ENCODE measurements at regions not wholly inside any gene's neighbourhood (a gene's known extent, or its start where the extent isn't known, plus 50 kb on each side); places are given as distances from the start of the nearest gene placed in this dataset.

- Histone ChIP-seq H3K14ac (ENCODE audit: insufficient read length) (no peak overlapping the region), H2BK12ac (ENCODE audit: low read depth, low read length) (no peak overlapping the region)
- POLR2A ChIA-PET (ENCODE audit: partially characterized antibody) = no interaction called here
Observed at GRCh38 chr7:67900456-67900855, 903.8 kb downstream of the TYW1 start.

More at GRCh38 chr7:67900456-67900855, 903.8 kb downstream of the TYW1 start:
- H3K9me3 ChIP-seq (ENCODE audit: insufficient read depth in 2 of 2, low read depth in 1 of 2, low read length in 1 of 2) = no peaks in the 10 kb centered on the region
- no peaks in the 10 kb centered on the region for H4K20me1 ChIP-seq (replicated peaks in 1 of 2; ENCODE audit: control insufficient read depth in 1 of 2, insufficient read depth in 2 of 2, low read length in 2 of 2)
- H2BK15ac ChIP-seq (ENCODE audit: low read length) = no peak overlapping the region
- H4K5ac ChIP-seq (ENCODE audit: insufficient read length, low read depth, low read length) = no peak overlapping the region
- H3K4me1 ChIP-seq (replicated peaks in 1 of 4; ENCODE audit: control insufficient read depth in 3 of 4, insufficient read depth in 4 of 4, low read length in 3 of 4) = no peaks in the 10 kb centered on the region
- TF ChIP-seq MAFK (IDR thresholded peaks at IDR 0.05; ENCODE audit: low read depth, low read length) = peak; percentile 83
- no peak for TF ChIP-seq CTBP2 (IDR thresholded peaks at IDR 0.05; ENCODE audit: borderline replicate concordance, insufficient read depth, insufficient read length, low read length)
- H3K4me2 ChIP-seq (ENCODE audit: insufficient read depth in 1 of 2, low read depth in 2 of 2, low read length in 2 of 2) = no peak overlapping the region
- DNase-seq (ENCODE audit: low read depth in 1 of 2, low spot score in 2 of 2) = no peak
- no peaks in the 10 kb centered on the region for H3K36me3 ChIP-seq (ENCODE audit: control insufficient read depth in 2 of 4, insufficient read depth in 4 of 4, low read length in 3 of 4)
- H3K56ac ChIP-seq (replicated peaks; ENCODE audit: insufficient read length, low read depth, low read length) = no peak overlapping the region
- no peak overlapping the region for H4K91ac ChIP-seq (replicated peaks; ENCODE audit: insufficient read length, low read length)
- no peak overlapping the region for H3K4me3 ChIP-seq (ENCODE audit: extremely low read depth in 1 of 4, insufficient read depth in 2 of 4, low read depth in 3 of 4, low read length in 4 of 4)
- no peak overlapping the region for H3K9ac ChIP-seq (replicated peaks in 1 of 4; ENCODE audit: extremely low read depth in 1 of 4, low read depth in 3 of 4, low read length in 3 of 4)
- H3K79me2 ChIP-seq (ENCODE audit: control insufficient read depth in 1 of 2, insufficient read depth in 2 of 2, low read length in 2 of 2) = no peaks in the 10 kb centered on the region
- peak overlapping the region; percentile 53; the same call in 1 of the 2 replicates for H2AFZ ChIP-seq (ENCODE audit: low read length)
- H2BK5ac ChIP-seq (ENCODE audit: low read depth, low read length) = no peak overlapping the region
- CTCF ChIA-PET (ENCODE audit: partially characterized antibody) = no interaction called here
- no peak overlapping the region for H3K18ac ChIP-seq (ENCODE audit: extremely low read depth, low read length)
- H2BK20ac ChIP-seq (ENCODE audit: low read length) = no peak overlapping the region
- H3K23ac ChIP-seq (ENCODE audit: insufficient read length) = no peak overlapping the region
- no peak overlapping the region for H3K27ac ChIP-seq (ENCODE audit: low read depth, low read length)
- H4K8ac ChIP-seq (ENCODE audit: extremely low read depth, insufficient read depth, low read length) = no peak overlapping the region
- H3K27me3 ChIP-seq (replicated peaks in 1 of 4; ENCODE audit: control insufficient read depth in 3 of 4, extremely low read depth in 1 of 4, insufficient read depth in 3 of 4, low read length in 3 of 4) = no peaks in the 10 kb centered on the region
- H3K79me1 ChIP-seq (ENCODE audit: low read depth, low read length) = no peaks in the 10 kb centered on the region
- no peak overlapping the region for H2AK5ac ChIP-seq (ENCODE audit: low read depth, low read length)
- H3K23me2 ChIP-seq (ENCODE audit: low read depth, low read length) = no peaks in the 10 kb centered on the region
- no peak overlapping the region for H3K4ac ChIP-seq (replicated peaks; ENCODE audit: insufficient read length, low read depth, low read length)
- WGBS, 2 experiments (ENCODE audit: extremely low coverage in 1 of 2, insufficient coverage in 1 of 2, insufficient read length in 1 of 2, insufficient replicate concordance in 2 of 2, low coverage in 1 of 2, low lambda C conversion rate in 2 of 2, missing lambda C conversion rate in 1 of 2) = 81% methylated on average over 2 of the region's 2 CpGs; no CpG with 5 or more reads in 1 of the 2 experiments
- no peak for FAIRE-seq
- H2BK120ac ChIP-seq (replicated peaks; ENCODE audit: low read depth, low read length) = no peak overlapping the region

Measured in H1 (cell line).